GOT3 (cell line): ENCODE measurements at regions not wholly inside any gene's neighbourhood (a gene's known extent, or its start where the extent isn't known, plus 50 kb on each side); places are given as distances from the start of the nearest gene placed in this dataset.
"Not testable (repeated sequence)": the region's sequence is repeated elsewhere in the genome, so short reads cannot be mapped to it uniquely, and the experiment has no call there.

ENCODE experiments used
- DNase-seq: peaks from one replicate; lab custom pipeline; 2025; ENCODE audit warnings: mixed read lengths; lab: John Stamatoyannopoulos, UW

- no peak for DNase-seq
Measured at GRCh38 chrX:16067886-16068515, 55.4 kb upstream of the GRPR start.

- no peak for DNase-seq
Measured at GRCh38 chrX:16063921-16064320, 59.4 kb upstream of the GRPR start.

GRCh38 chrX:16063141-16063540, 60.2 kb upstream of the GRPR start:
- DNase-seq: no peak

GRCh38 chrX:16061296-16061695, 62.1 kb upstream of the GRPR start:
- DNase-seq: no peak

GRCh38 chrX:16060252-16060651, 63.1 kb upstream of the GRPR start:
- DNase-seq: no peak

DNA sequence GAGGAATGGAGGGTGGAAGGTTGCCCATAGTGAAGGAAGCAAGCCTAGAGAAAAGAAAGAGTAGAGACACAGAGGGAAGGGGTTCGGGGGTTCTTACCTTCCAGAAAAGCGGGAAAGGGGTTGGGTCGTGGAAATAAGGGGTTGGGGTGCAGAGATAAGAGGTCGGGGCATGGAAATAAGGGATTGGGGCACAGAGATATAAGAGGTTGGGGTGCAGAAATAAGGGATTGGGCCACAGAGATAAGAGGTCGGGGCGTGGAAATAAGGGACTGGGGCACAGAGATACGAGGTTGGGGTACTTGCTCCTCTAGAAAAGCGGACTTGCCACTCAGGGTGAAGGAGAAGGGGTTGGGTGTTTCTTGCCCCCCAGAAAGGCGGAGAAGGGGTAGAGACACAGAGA, 74.2 kb upstream of the GRPR start:
- DNase-seq: not testable (repeated sequence)

- DNase-seq: no peak
Measured at GRCh38 chrX:16042980-16043379, 80.4 kb upstream of the GRPR start.

GRCh38 chrX:16039834-16040233, 83.5 kb upstream of the GRPR start:
- DNase-seq: no peak

DNA sequence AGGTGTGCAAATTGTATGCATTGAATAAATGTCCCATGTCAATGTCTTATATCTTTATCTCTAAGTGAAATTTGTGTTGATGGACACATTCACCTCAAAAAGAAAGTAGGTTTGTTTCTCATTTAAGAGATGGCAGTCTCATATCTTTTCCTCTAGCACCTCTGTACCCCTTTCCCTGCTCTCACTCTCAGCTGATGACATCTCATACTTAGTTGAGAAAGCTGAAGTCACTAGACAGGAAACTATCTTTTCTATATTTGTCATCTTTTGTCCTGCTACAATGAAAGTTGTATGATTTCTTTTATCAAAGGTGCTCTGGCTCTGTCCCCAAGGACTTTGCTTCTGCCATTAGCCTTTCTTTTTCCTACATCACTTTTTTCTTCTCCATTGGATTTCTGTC, 84.0 kb upstream of the GRPR start:
- no peak for DNase-seq

DNA sequence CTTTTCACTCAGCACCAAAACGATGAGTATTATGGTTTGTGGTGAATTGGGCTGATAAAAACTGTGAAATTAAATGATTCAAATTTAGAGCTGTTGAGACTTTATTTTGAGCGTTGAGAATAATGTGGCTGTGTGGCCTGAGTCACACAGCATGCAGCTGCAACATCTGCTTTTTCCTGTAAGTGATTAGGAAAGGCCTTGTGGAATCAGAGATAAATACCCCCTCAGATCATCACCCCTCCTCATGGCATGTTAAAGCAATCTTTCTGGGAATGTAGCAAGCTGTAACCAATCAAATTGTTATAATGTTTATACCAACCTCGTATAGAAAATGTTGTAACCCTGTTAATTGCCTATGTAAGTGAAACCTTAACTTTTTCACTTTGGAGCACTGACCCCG, 90.0 kb upstream of the GRPR start:
- DNase-seq: no peak

DNA sequence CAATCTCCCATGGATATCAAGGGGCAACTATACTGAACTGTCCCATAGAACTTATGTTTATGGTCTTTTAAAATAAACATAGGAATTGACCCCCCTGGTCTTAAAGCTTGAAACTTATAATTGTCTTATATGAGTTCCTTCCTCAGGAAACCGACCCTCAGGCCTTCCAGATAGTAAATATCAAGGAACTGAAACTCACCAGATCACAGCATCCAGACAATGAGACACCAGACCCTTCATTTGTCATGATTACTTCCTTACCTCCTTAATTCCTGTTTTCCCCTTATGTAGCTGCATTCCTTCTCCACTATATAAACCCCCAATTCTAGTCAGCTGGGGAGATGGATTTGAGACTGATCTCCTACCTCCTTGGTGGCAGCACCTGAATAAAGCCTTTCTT, 94.8 kb upstream of the GRPR start:
- no peak for DNase-seq

GRCh38 chrX:16023790-16024734, 99.3 kb upstream of the GRPR start:
- DNase-seq: no peak

- no peak for DNase-seq
Measured at GRCh38 chrX:16022580-16023200, 100.7 kb upstream of the GRPR start.

- no peak for DNase-seq
Measured at GRCh38 chrX:16018291-16018690, 105.1 kb upstream of the GRPR start.

- no peak for DNase-seq
Measured at GRCh38 chrX:16014171-16014570, 109.2 kb upstream of the GRPR start.

DNA sequence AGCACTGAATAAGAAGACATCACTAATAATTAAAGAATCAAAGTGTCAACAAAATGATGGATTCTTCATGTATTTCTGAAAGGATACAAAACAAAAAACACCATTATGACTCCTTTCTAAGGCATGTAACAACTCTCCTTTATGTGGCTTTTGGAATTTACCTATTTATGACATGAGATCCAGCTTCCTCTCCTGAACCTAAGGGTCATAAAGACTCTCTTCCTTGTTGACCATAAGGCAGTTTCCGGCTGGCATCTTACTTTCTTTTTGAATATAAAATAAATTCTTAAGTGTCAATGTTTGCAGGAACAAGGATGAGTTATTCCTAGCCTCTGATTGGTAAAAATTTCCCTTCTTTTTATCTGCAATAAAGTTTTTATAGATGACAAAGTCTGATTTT, 111.1 kb upstream of the GRPR start:
- DNase-seq: no peak

DNA sequence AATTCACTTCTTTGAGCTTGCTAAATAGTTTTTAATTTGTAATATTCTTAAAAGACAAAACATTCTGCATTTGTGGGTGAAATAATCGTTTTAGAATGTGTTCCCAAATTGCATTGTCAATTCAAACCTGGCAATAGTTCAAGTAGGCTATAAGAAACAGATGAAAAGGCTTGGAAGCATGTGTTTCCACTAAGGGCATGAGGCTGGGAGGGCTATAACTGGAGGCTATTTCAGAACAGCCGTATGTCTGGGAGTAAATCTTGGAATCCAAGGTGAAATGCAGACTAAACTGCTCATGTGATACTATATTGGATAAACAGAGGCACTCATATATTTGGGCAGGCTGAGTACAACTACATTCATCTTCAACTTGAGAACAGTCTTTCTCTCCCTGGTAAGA, 117.4 kb upstream of the GRPR start:
- no peak for DNase-seq

DNA sequence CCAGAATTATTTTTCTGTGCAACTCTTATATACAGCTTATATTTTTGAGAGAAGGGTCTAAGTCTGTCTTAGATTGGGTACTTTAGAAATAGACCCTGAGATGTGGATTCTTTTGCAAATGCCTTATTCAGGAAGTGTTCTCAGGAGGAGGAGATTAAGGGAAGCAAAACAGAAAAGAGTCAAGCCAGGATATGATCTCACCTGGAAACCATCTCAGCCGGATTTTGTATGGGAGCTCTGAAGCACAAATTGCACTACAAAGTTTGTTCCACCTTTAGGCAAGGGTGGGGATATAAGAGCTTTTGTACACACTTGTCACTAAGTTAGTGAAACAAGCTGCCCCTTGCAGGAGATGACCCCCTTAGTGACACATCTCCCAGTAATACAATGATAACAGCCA, 121.2 kb upstream of the GRPR start:
- no peak for DNase-seq

GRCh38 chrX:15998350-15998749, 125.0 kb upstream of the GRPR start:
- no peak for DNase-seq

GRCh38 chrX:15989716-15990115, 133.6 kb upstream of the GRPR start:
- DNase-seq: no peak

DNA sequence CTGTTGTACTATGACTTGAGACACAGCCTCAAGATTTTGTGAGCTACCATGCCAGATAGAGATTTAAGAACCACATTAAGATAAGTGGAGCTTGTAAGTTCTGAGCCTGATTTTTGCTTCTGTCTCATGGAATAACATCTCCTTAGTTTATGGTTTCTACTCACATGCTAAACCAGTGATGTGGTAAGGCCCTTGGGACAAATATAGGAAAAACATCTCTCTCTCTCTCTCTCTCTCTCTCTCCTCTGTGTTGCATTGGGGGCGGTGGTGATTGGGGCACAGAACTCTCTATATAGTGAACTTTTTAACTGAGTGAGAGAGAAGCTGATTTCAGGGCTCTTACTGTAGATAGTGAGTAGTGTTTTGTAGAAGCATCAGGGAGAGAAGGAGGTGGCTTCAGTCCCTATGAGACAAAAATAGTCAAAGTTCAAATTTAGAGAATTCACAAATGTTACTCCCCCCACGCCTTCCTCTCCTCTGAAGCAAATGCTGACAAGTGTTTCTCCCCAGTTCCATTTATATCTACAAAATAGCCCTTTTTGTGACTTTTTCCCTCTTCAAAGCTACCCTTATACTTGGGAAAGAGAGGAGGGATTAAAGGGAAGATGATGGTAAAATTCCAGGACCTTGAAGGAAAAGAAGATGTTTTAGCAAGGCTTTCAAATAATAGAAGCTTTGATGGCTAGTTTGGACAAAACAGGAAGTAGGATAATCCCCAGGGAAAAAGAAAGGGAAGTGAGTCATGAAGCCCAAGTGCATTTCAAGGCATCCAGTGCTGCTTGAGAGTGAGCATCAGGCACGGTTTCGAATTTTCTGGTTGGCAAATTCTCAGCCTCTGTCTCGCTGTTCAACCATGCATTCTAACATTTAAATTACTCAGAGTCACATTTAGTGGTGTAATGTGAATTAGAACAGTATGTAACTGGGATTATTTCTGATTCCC, 134.3 kb upstream of the AP1S2 start:
- DNase-seq: no peak

GRCh38 chrX:15985937-15986336, 131.3 kb upstream of the AP1S2 start:
- no peak for DNase-seq
